Skin epidermis (tissue), 12 donors: ENCODE measurements at regions not wholly inside any gene's neighbourhood (a gene's known extent, or its start where the extent isn't known, plus 50 kb on each side); places are given as distances from the start of the nearest gene placed in this dataset.
A peak's percentile ranks its signal among the peaks of the same experiment; 100 is the strongest.
"Not testable (repeated sequence)": the region's sequence is repeated elsewhere in the genome, so short reads cannot be mapped to it uniquely, and the experiment has no call there.

Source experiments
- H3K27ac ChIP-seq, 21 experiments: fragments of 200-600 bp; sonication (generic) in 11 of 21; one replicate each; pipeline ENCODE4 v1.5.0; 2020; ENCODE audit warnings: mild to moderate bottlenecking in 3 of 21, inconsistent platforms in 2 of 21, moderate library complexity in 2 of 21
- H3K4me3 ChIP-seq, 7 experiments: fragments of 200-600 bp; sonication (generic) in 2 of 7; one replicate each; pipeline ENCODE4 v1.5.0; 2020; ENCODE audit warnings: inconsistent platforms in 2 of 7, mild to moderate bottlenecking in 2 of 7, moderate library complexity in 1 of 7

GRCh38 chr3:194952841-194953241, 267.2 kb downstream of the FAM43A start:
- Histone ChIP-seq H3K27ac (peak overlapping the region in 5 of 21 experiments; percentile 19 to 63 (median 21)), H3K4me3 (no peak overlapping the region)

DNA sequence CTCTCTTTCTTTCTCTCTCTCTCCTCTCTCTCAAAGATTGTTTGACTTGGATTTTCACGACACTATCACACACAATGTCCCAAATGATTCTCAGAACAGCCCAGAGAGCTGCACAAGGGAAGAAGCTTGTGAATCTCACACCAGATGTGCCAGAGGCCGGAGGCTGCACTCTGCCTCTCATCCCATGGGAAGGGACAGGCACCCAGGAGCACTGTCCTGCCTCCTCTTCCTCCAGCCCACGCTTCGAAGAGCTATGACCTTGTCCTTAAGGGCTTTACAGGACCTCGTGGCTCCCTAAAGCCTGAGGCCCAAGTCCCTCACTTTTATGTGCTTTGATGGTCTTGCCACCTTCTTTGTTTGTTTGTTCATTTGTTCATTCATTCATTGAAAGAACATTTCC, 267.6 kb downstream of the FAM43A start:
- H3K27ac ChIP-seq: peak overlapping the region in 3 of 21 experiments; percentile 19 to 42 (median 21)

GRCh38 chr3:194955546-194955945, 269.9 kb downstream of the FAM43A start:
- Histone ChIP-seq H3K4me3 (no peak overlapping the region), H3K27ac (no peak overlapping the region)

More for the DNA sequence above, 267.6 kb downstream of the FAM43A start:
- no peak overlapping the region for H3K4me3 ChIP-seq

- Histone ChIP-seq H3K4me3 (no peak overlapping the region), H3K27ac (no peak overlapping the region)
Observed at GRCh38 chr3:194955979-194956696, 270.5 kb downstream of the FAM43A start.

DNA sequence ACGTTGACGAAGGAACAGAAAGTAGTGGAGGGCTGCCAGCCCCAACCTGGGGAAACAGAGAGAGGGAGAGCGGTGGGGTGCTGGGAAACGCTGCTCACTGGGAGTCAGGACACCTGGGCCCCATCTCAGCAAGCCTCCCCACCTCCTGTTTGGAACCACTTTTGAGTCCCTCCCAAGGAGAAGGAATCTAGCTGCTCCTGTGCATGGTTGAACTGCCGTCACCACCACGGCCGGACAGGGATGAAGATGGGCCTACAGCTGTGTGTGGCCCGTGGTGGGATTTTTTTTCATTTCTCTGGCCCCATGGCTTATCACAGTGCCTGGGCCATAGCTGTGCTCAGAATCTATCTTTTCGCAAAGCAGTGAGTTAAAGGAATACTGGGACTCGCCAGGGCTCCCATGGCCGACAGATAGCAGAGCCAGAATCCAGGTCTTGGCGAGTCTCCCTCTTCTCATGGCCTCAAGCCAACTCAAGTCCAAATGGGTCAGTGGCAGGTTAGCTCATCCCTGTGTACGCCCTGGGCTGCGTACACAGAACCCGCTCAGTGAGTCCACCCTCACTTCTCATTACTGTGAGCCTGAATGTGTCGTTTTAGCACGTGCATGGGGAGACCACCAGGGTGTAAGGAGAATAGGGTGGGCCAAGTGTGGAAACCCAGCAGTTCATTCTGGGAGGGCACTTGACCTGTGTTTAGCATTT, 271.2 kb downstream of the FAM43A start:
- H3K27ac ChIP-seq: no peak overlapping the region
- no peak overlapping the region for H3K4me3 ChIP-seq

GRCh38 chr3:194957743-194958240, 272.1 kb downstream of the FAM43A start:
- H3K4me3 ChIP-seq: no peak overlapping the region

GRCh38 chr3:194959217-194959616, 273.5 kb downstream of the FAM43A start:
- Histone ChIP-seq H3K27ac (no peak overlapping the region), H3K4me3 (no peak overlapping the region)

More at GRCh38 chr3:194957743-194958240, 272.1 kb downstream of the FAM43A start:
- no peak overlapping the region for H3K27ac ChIP-seq

DNA sequence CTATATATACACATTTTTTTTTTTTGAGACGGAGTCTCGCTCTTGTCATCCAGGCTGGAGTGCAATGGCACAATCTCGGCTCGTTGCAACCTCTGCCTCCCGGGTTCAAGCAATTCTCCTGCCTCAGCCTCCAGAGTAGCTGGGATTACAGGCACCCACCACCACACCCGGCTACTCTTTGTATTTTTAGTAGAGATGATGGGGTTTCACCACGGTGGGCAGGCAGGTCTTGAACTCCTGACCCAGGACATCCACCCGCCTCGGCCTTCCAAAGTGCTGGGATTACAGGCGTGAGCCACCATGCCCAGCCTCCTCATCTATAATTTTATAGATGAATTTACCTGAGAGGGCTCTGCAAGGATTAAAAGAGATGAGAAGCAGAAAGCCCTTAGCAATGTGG, 274.0 kb downstream of the FAM43A start:
- H3K27ac ChIP-seq, H3K4me3 ChIP-seq: not testable (repeated sequence)

DNA sequence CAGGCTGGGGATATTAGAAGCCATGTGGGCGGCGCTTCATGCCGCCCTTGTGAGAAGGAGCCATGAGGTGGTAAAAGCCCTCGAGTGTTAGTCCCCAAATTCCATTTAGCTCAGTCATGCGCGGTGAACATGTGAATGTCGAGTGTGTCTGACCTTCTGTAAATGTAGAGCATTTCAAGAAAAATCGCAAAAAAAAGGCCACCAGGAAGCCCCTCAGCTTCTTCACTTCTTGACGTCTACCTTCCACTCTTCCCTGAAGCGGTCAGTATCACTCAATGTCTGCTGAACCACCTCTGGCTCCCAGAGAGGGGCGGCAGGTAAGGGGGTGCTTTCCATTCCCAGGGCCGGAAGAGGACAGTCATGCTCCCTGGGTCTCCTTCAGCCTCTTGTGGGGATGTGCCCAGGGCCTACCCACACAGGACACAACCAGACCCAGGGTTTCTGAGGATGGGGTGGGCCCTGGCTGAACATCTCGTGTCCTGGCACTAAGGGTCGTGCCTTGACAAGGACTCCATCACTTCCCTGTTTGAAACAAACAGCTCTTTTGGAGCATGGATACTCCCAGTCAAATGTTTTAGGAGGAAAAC, 274.9 kb downstream of the FAM43A start:
- H3K4me3 ChIP-seq: no peak overlapping the region
- no peak overlapping the region for H3K27ac ChIP-seq

DNA sequence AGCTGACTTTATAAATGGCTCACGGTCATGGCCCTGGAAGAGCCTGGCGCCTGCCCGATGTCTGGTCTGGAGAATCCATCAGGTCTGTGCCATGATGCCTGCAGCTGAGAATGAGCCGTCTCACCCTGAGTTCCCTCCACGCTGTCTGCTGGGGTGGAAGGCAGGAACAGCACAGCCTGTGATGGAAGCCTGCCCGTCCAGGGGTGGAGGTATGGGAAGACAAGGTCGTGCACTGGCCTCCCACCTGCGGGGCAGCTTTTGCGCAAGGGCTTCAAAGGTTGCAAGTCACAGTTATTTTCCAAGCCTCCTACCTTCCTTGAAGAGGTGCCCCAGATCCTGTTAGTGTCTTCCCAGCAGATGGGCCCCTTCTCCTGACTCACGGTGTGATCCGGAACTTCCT, 275.5 kb downstream of the FAM43A start:
- Histone ChIP-seq H3K4me3 (no peak overlapping the region), H3K27ac (no peak overlapping the region)

GRCh38 chr3:194961571-194961970, 275.9 kb downstream of the FAM43A start:
- H3K27ac ChIP-seq: no peak overlapping the region
- H3K4me3 ChIP-seq: no peak overlapping the region

GRCh38 chr3:194962056-194962455, 276.4 kb downstream of the FAM43A start:
- no peak overlapping the region for H3K27ac ChIP-seq

DNA sequence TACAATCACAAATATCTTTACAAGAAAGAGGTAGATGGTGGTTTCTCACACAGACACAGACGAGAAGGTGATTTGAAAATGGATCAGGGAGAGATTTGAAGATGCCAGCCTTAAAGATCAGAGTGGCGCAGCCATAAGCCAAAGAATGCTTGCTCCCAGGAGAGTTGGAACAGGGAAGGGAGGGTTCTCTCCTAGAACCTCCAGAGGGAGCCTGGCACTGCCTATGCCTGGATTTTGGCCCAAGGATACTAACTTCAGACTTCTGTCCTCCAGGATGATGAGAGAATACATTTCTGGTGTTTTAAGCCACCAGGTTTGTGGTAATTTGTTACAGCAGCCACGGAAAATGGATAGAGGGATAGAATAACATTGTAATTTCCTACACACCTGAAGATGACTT, 279.1 kb downstream of the FAM43A start:
- no peak overlapping the region for H3K4me3 ChIP-seq
- no peak overlapping the region for H3K27ac ChIP-seq

More at GRCh38 chr3:194962056-194962455, 276.4 kb downstream of the FAM43A start:
- no peak overlapping the region for H3K4me3 ChIP-seq

DNA sequence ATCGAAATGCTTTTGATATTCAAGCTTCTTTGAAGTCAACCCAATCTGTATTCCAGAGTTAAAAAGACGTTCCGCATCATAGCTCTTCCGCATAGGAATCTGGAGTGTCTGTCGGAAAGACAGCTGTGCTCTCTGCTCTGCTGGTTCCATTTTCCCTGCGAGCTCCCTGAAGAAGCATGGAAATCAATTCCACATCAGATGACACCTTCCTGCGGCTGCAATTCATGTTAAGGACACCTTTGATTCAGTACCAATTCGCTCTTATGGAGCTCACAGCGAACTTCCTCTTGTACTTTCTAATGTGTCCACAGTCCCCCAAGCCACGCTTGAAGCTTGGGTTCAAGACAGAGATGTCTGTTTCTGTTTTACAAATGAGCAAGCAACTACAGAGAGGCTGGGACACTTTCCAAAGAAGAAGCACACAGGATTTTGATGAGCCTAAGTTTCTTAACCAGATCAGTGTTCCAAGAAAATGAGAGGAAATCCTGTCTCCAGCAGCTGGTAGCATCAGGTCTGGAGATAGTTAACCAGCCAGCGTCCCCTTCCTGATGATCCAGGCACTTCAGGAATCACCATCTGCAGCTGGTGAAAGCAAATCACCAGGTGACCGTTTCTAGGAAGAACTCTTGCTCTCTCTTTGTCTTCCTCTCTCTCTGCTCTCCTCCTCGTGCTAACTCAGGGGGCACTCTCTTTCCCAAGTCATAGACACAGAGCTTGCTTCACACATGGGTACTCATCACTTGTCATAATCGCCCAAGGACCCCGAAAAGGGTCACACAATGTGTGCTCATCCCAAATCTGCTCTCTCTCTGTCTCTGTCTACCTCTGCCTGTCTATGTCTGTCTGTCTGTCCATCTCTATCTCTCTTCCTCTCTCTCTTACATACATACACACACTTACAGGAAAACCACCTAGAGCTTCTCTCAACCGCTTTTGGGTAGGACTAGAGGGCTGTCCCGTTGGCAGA, 281.8 kb downstream of the FAM43A start:
- no peak overlapping the region for H3K4me3 ChIP-seq
- H3K27ac ChIP-seq: no peak overlapping the region

GRCh38 chr3:194970066-194970465, 284.4 kb downstream of the FAM43A start:
- H3K4me3 ChIP-seq: no peak overlapping the region
- no peak overlapping the region for H3K27ac ChIP-seq

GRCh38 chr3:194971009-194971408, 285.3 kb downstream of the FAM43A start:
- no peak overlapping the region for H3K27ac ChIP-seq
- no peak overlapping the region for H3K4me3 ChIP-seq

DNA sequence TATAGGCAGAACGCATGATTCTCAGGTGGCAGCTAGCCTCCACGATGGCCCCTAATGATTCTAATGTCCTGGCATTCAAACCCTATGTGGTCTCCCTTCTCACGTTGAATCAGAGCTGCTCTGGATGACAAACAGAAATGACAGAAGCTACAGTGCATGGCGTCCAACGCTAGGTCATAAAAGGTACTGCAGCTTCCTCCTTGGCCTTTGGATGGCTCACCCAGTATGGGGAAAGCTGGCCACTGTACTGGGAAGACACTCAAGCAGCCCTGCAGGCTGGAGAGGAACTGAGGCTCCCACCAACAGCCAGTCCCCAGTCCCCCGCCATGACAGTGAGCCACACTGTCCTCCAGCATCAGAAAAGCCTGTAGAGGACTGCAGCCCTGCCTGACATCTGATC, 286.3 kb downstream of the FAM43A start:
- Histone ChIP-seq H3K4me3 (no peak overlapping the region), H3K27ac (no peak overlapping the region)

DNA sequence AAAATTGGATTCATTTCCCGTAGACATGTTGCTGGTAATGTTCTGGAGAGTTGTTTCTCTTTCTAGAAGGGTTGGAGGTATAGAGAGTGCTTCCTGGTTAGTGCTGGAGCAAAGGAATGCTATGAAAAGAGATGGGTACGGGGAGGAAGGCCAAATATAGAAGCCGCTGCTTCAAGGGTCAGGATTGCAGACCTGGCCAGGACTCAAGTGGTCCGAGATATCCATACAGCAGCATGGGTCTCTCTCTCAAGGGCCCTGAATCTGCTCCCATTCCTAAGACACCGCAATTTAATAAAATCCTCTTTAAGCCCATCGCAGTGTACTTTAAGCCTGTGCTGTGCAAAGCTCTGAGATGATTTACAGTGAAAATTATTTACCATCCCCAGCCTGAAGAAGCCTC, 287.0 kb downstream of the FAM43A start:
- Histone ChIP-seq H3K27ac (no peak overlapping the region), H3K4me3 (no peak overlapping the region)

GRCh38 chr3:194973366-194974000, 287.8 kb downstream of the FAM43A start:
- H3K27ac ChIP-seq: no peak overlapping the region
- H3K4me3 ChIP-seq: no peak overlapping the region
